Gastroesophageal sphincter (tissue), 3 donors: ENCODE measurements at regions not wholly inside any gene's neighbourhood (a gene's known extent, or its start where the extent isn't known, plus 50 kb on each side); places are given as distances from the start of the nearest gene placed in this dataset.

Source experiments
- EP300 ChIP-seq: sonication (generic); formaldehyde crosslinking; IDR thresholded peaks from one replicate; pipeline ENCODE4 v1.6.1; 2017; ENCODE audit warnings: antibody characterized with exemption, mild to moderate bottlenecking
- POLR2A ChIP-seq, 2 donors: fragments of 450-650 bp; IDR thresholded peaks; one replicate each; pipeline ENCODE4 v1.6.1; 2017; ENCODE audit warnings: antibody characterized with exemption in 2 of 2, mild to moderate bottlenecking in 2 of 2, moderate library complexity in 1 of 2
- POLR2AphosphoS5 ChIP-seq: sonication (generic); formaldehyde crosslinking; IDR thresholded peaks from one replicate; pipeline ENCODE4 v1.6.1; 2017; ENCODE audit warnings: antibody characterized with exemption
- TF ChIP-seq, protein P1 (sequence below), 4 experiments: fragments of 200-600 bp in 2 of 4; fragments of 450-650 bp in 2 of 4; sonication (generic) in 1 of 4; IDR thresholded peaks; one replicate each; pipeline ENCODE4 v1.5.1; 2017 to 2019; ENCODE audit warnings: antibody characterized with exemption in 4 of 4, mild to moderate bottlenecking in 2 of 4, moderate library complexity in 2 of 4

DNA sequence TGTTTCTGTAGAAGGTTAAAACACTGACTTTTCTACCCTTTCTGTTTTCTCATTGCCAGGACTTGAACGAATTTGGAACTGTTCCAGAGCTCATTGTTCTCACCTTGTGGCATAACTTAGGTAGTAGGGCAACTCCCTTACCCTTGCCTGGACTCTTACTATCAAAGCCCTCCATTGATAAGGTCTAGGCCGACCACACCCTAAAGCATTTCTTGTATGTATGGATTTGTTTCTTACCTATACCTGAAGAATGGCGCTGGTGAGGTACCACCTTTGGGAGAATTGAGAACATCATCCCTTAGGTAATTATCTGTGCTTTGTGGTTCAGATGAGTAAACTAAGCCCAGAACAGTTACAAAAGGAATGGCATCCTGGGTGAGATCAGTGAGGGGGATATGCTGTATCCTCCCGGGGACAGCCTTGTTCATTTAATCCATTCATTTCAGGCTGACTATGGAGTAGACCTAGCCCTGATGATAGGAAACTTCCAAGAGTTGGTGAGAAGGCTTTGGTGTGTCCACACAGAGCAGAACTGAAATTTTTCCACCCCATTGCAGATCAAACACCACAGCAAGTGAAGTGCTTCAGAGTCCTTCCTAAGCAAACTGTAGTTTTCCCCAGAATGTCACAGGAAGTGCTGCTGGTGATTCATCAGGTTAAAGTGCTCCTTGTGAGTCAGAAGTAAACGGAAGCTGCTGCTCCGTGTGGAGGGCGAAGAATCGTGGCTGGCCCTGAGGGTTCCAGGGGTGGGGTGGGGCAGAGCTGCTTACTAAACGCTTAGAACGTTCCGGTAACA is 113.0 kb downstream of the TEX26 start:
- TF ChIP-seq, protein P1, sequence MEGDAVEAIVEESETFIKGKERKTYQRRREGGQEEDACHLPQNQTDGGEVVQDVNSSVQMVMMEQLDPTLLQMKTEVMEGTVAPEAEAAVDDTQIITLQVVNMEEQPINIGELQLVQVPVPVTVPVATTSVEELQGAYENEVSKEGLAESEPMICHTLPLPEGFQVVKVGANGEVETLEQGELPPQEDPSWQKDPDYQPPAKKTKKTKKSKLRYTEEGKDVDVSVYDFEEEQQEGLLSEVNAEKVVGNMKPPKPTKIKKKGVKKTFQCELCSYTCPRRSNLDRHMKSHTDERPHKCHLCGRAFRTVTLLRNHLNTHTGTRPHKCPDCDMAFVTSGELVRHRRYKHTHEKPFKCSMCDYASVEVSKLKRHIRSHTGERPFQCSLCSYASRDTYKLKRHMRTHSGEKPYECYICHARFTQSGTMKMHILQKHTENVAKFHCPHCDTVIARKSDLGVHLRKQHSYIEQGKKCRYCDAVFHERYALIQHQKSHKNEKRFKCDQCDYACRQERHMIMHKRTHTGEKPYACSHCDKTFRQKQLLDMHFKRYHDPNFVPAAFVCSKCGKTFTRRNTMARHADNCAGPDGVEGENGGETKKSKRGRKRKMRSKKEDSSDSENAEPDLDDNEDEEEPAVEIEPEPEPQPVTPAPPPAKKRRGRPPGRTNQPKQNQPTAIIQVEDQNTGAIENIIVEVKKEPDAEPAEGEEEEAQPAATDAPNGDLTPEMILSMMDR (IDR thresholded peaks at IDR 0.05): no peak
- TF ChIP-seq POLR2A (IDR thresholded peaks at IDR 0.05) (no peak), POLR2AphosphoS5 (no peak), EP300 (no peak)
